T-helper 9 cell (primary cell): ENCODE measurements at regions not wholly inside any gene's neighbourhood (a gene's known extent, or its start where the extent isn't known, plus 50 kb on each side); places are given as distances from the start of the nearest gene placed in this dataset.

Source experiments
- DNase-seq: peaks from one replicate; pipeline ENCODE4 v3.0.0-alpha.2; 2020

GRCh38 chrX:42616981-42617380, 161.0 kb downstream of the PPP1R2C start:
- no peak for DNase-seq

GRCh38 chrX:42615161-42615563, 162.8 kb downstream of the PPP1R2C start:
- DNase-seq = no peak

GRCh38 chrX:42606591-42606990, 171.4 kb downstream of the PPP1R2C start:
- DNase-seq = no peak

- DNase-seq = no peak
Observed at GRCh38 chrX:42604302-42604701, 173.7 kb downstream of the PPP1R2C start.

GRCh38 chrX:42603016-42603415, 174.9 kb downstream of the PPP1R2C start:
- no peak for DNase-seq

GRCh38 chrX:42602566-42602965, 175.4 kb downstream of the PPP1R2C start:
- DNase-seq = no peak

GRCh38 chrX:42602136-42602535, 175.8 kb downstream of the PPP1R2C start:
- no peak for DNase-seq

- no peak for DNase-seq
Observed at GRCh38 chrX:42597481-42597880, 180.5 kb downstream of the PPP1R2C start.

- DNase-seq = no peak
Observed at GRCh38 chrX:42585842-42586621, 191.9 kb downstream of the PPP1R2C start.

GRCh38 chrX:42577936-42578470, 200.0 kb downstream of the PPP1R2C start:
- DNase-seq = no peak

GRCh38 chrX:42567268-42567667, 210.7 kb downstream of the PPP1R2C start:
- no peak for DNase-seq

- DNase-seq = no peak
Observed at GRCh38 chrX:42565739-42566138, 212.2 kb downstream of the PPP1R2C start.

GRCh38 chrX:42546800-42547199, 231.2 kb downstream of the PPP1R2C start:
- DNase-seq = no peak

- no peak for DNase-seq
Observed at GRCh38 chrX:42544883-42545282, 233.1 kb downstream of the PPP1R2C start.

GRCh38 chrX:42541554-42541953, 236.4 kb downstream of the PPP1R2C start:
- DNase-seq = no peak

GRCh38 chrX:42540146-42540545, 237.8 kb downstream of the PPP1R2C start:
- no peak for DNase-seq

GRCh38 chrX:42538405-42538804, 239.6 kb downstream of the PPP1R2C start:
- no peak for DNase-seq

GRCh38 chrX:42536286-42536685, 241.7 kb downstream of the PPP1R2C start:
- DNase-seq = no peak

GRCh38 chrX:42535233-42535632, 242.7 kb downstream of the PPP1R2C start:
- DNase-seq = no peak

- no peak for DNase-seq
Observed at GRCh38 chrX:42533761-42534160, 244.2 kb downstream of the PPP1R2C start.

GRCh38 chrX:42531441-42531840, 246.5 kb downstream of the PPP1R2C start:
- no peak for DNase-seq

- DNase-seq = no peak
Observed at GRCh38 chrX:42530027-42530426, 247.9 kb downstream of the PPP1R2C start.

- DNase-seq = no peak
Observed at GRCh38 chrX:42524379-42524778, 253.6 kb downstream of the PPP1R2C start.

GRCh38 chrX:42519666-42520231, 258.2 kb downstream of the PPP1R2C start:
- DNase-seq = no peak
